ENCODE measurements at regions not wholly inside any gene's neighbourhood (a gene's known extent, or its start where the extent isn't known, plus 50 kb on each side); places are given as distances from the start of the nearest gene placed in this dataset.

DNA sequence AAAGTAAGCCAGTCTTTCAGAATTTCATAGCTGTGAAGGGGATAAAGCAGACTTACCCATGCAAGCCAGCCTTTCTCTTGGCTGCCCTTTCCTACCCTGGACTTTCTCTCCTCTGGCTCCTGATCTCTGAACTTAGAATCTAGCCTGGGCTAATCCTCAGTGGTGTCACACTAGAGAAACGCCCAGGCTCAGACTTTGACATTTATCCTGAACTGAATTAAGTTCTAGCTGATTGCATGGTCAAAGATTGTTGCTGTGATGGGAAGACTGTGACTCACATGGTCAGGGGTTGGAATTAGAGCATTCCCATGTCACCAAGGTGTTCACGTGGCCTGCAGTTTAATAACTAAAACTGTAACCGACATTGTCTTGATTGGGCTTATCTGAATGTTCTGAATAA lies 469.5 kb upstream of the FAT1 start:
- TF ChIP-seq EZH2 (IDR thresholded peaks at IDR 0.05; ENCODE audit: borderline replicate concordance, insufficient read depth, low read depth, low read length, poor library complexity, severe bottlenecking), result no peak
- no peak for TF ChIP-seq CTCF (IDR thresholded peaks at IDR 0.05)

Data from B cell (primary cell).